ENCODE measurements at regions not wholly inside any gene's neighbourhood (a gene's known extent, or its start where the extent isn't known, plus 50 kb on each side); places are given as distances from the start of the nearest gene placed in this dataset.
"Not testable (repeated sequence)": the region's sequence is repeated elsewhere in the genome, so short reads cannot be mapped to it uniquely, and the experiment has no call there.

GRCh38 chr9:18299449-18299848 is 174.5 kb upstream of the ADAMTSL1 start:
- DNase-seq = no peak

GRCh38 chr9:18305167-18305806 is 168.7 kb upstream of the ADAMTSL1 start:
- peak; percentile 3 for DNase-seq

- no peak for DNase-seq
These were observed 159.6 kb upstream of the ADAMTSL1 start for GRCh38 chr9:18314316-18314715.

DNA sequence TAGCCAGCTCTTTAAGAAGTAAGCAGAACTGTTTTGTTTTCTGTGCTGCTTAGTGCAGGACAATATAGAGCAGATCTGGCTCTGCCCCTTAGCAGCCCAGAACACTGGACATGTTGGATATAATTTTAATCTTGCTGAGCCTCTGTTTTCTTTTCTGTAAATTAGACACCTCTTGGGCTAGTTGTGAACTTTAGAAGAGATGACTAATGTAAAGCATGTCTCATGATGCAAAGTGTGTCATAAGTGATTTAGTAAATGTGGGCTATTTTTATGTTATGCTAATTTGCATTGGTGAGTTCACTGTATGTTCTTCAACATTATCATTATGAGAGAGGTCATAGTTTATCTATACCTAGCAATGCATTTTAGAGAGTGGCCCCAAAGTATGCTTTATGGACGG is 156.1 kb upstream of the ADAMTSL1 start:
- DNase-seq = no peak

DNA sequence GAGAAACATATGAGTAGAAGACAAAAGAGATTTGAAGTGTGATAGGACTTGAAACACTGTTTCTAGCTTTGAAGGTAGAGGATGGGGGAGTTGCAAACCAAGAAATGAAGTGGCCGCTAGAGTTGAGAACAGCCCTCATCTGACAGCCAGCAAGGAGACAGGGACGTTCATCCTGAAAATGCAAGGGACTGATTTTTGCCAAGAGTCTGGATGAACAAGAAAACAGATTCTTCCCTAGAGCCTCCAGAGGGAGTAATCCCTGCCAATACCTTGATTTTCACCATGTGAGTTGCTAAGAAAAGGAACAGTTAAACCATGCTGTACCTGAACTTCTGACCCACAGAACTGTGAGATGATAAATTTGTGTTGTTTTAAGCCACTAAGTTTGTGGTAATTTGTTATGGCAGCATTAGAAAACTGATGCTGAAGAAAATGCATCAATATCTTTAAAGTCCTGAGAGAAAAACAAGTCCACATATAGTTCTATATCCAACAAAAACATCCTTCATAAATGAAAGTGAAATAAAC is 154.0 kb upstream of the ADAMTSL1 start:
- DNase-seq = no peak

DNA sequence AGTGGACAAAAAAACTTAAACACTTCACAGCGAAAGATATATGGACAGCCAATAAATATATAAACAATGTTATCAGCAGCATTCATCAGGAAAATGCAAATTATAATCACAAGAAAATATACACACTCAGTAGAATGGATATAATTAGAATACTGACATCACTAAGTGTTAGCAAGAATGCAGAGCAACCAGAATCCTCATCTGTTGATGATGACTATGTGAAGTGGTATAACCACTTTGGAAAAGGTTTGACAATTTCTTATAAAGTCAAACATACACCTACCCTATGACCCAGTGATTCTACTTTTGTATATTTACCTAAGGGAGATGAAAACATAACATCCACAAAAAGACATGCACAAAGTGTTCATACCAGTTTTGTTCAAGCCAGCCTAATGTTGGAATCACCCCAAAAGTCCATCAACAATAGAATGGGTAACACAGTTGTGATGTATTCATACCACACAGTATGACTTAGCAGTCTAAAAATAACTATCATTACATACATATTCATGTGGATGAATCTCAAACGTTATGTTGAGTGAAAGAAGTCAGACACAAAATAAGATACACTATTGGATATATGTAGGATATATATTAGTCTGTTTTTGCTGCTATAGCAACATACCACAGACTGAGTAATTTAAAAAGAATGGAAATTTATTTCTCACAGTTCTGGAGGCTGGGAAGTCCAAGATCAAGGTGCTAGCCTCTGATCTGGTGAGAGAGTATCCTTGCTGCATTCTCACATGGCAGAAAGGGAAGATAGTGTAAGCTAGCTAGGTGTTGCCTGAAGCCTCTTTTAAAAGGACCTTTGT is 148.8 kb upstream of the ADAMTSL1 start:
- no peak for DNase-seq

DNA sequence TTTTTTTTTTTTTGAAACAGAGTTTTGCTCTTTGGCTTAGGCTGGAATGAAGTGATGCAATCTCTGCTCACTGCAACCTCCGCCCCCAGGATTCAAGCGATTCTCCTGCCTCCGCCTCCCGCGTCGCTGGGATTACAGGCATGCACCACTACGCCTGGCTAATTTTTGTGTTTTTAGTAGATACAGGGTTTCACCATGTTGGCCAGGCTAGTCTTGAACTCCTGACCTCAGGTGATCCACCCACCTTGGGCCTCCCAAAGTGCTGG is 148.3 kb upstream of the ADAMTSL1 start:
- not testable (repeated sequence) for DNase-seq

DNA sequence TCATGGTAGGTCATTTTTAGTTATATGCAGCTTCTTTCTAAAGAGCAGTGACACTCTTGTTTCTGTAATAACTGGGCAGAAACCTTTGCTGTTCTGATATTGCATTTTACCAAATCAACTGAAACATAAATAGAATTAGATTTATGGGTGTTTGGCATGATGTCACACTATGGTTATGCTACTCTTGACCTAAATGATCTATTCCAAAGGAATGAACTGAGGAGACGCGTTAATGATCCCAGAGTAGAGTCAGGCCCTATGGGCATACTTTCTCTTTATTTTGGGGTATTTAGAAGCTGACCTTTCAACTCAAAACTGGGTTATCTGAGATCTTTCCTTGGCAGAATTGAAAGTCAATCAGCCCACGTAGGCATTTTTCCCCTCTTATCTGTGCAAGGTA is 146.8 kb upstream of the ADAMTSL1 start:
- DNase-seq = no peak

GRCh38 chr9:18330401-18331309 is 143.3 kb upstream of the ADAMTSL1 start:
- DNase-seq = no peak

DNA sequence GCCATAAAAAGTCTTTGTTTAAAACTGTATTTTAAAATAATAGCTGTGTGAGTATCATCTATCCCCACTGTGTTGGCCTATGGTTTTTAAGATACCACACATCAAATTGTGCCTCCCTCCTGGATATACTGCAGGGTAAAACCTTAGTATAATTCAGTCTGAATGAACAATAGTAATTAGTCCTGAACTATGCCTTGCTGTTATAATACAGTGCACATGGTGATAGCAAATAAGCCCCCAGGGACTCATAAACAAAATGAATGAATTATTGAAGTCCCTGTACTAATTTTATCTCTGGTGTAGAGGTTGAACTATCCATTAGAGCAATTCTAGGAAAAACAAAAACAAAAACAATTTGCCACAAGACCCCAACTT is 142.7 kb upstream of the ADAMTSL1 start:
- peak; percentile 24 for DNase-seq

DNA sequence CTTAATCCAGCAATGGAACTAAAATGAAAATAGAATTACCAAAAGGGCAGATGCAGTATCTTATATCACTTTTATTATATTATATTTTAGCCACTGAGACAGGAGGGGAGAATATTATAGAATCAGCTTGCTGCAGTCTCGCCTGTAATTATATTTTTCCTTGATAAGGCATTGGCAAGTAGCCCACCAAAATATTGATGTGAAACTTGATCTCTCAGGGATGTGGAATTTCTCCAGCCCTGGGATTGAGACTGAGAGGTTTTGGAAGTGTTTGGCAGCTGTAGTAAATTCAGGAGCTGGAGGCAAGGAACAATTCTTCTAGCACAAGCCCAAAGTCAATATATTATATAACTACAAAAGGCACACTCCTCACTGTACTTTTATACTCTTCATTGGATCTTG is 142.1 kb upstream of the ADAMTSL1 start:
- DNase-seq = peak; percentile 35

DNA sequence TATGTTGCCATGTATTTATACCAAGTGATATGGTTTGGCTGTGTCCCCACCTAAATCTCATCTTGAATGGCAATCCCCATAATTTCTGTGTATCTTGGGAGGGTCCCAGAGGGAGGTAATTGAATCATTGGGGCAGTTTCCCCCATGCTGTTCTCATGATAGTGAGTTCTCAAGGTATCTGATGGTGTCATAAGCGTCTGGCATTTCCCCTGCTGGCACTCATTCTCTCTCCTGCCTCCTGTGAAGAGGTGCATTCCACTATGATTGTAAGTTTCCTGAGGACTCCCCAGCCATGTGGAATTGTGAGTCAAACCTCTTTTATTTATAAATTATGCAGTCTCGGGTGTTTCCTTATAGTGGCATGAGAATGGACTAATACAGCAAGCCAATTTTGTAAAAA is 140.8 kb upstream of the ADAMTSL1 start:
- DNase-seq = no peak

GRCh38 chr9:18335825-18336224 is 138.1 kb upstream of the ADAMTSL1 start:
- no peak for DNase-seq

DNA sequence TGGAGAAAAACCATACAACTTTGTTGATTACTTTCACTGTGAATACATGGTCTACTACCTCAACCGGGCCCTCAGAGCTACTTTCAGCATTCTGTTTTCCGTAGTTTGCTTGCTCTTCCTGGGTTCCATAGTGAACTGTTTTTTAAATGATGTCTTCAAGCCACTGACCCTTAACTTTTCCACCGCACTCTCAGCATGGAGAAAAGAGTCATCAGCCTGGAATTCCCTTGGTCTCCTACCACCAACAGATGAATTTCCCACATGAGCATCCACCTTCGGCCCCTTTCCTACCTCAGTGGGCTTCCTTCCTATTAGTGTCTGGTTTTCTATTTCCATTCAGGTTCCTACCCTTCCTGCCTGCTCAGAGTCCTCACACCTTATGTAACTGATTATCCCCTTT is 135.9 kb upstream of the ADAMTSL1 start:
- DNase-seq = no peak

GRCh38 chr9:18343784-18344183 is 130.2 kb upstream of the ADAMTSL1 start:
- no peak for DNase-seq

DNA sequence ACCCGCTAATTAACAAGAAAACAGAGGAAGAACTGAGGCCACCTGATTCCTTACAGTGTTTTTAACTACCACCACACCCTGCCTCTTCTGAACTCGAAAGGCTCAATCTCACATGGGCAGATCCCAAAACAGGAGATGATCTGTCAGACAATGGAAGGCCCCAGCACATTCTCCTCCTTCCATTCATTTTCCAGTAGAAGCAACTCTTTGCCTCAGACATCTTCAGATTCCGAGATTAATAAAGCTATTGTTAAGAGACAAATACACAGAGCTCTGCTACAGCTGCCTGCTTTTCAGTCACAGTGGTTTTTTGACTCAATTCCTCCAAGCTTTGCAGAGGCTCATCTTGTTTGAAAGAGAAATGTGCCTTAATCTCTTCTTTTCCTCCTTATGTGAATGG is 127.2 kb upstream of the ADAMTSL1 start:
- no peak for DNase-seq

- DNase-seq = no peak
These were observed 126.4 kb upstream of the ADAMTSL1 start for GRCh38 chr9:18347386-18348082.

- DNase-seq = no peak
These were observed 125.9 kb upstream of the ADAMTSL1 start for GRCh38 chr9:18348083-18348475.

- no peak for DNase-seq
These were observed 124.4 kb upstream of the ADAMTSL1 start for GRCh38 chr9:18349530-18349929.

DNA sequence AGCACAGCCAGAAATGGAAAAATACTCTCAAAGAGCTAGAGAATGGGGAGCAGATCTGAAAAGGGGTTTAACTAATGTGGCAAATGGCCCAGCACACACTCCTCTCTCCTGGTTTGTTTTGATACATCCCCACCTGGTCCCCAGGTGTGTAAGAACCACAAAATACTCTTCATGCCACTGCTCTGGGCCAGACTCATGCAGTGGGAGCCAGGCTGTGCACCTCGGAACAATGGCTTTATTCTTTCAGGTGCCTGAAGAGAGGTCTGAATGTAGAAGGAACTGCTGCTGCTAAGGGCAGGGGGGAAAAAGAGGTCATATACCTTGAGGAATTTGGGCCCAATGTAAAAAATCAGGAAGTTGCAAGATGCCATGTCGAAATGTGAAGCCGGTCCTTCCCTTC is 123.9 kb upstream of the ADAMTSL1 start:
- no peak for DNase-seq

DNA sequence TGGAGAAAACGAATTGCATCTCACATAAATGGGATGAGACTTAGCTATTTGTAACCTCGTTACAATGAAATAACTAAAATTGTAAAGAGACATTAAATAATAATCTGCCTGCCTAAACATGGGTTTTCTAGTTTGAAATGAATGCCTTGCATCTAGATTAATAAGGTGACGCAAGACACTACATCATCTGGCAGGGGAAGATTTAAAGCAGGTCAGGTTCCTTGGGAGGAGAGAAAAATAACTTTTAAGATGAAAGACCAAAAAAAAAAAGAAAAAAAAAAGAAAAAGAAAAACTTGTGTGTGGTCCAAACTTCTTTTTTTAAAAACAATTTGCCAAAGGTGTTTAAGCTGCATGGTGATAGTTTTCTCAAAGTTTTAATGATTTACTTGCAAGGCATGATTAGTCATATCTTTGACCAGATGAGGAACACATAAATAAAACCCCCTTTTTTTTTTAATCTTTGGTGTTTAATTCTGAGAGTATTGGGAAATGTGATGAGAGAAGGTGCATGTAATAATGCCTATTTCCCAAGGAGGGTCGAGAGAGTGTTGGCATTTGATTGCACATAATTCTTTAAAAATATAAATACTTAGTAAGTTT is 122.9 kb upstream of the ADAMTSL1 start:
- DNase-seq = no peak

- no peak for DNase-seq
These were observed 121.2 kb upstream of the ADAMTSL1 start for GRCh38 chr9:18352711-18353110.

Measured in right kidney (tissue), 1 donor.